CD14-positive monocyte (primary cell): ENCODE measurements at regions not wholly inside any gene's neighbourhood (a gene's known extent, or its start where the extent isn't known, plus 50 kb on each side); places are given as distances from the start of the nearest gene placed in this dataset.

Experiments
- DNase-seq, 3 donors: peaks; one replicate each; pipeline ENCODE4 v3.0.0-alpha.2; 2011 to 2022
- H2AFZ ChIP-seq: 2 replicates; pipeline ENCODE4 v1.6.0; 2012; ENCODE audit warnings: mild to moderate bottlenecking, low read depth, low read length, inconsistent platforms; ENCODE audit not compliant: insufficient read depth, poor library complexity, severe bottlenecking
- H3K27ac ChIP-seq, 2 donors: 1 replicate in 1 of 2; 2 replicates in 1 of 2; pipeline ENCODE4 v1.5.1; 2012 to 2013; ENCODE audit warnings: low read length in 2 of 2, control low read depth in 1 of 2, inconsistent platforms in 1 of 2, low read depth in 1 of 2, mild to moderate bottlenecking in 1 of 2
- H3K27me3 ChIP-seq, 2 donors: one replicate each; pipeline versions ENCODE4 v1.6.0 to v1.6.1; 2011 to 2013; ENCODE audit warnings: low read length in 2 of 2; ENCODE audit not compliant: control insufficient read depth in 2 of 2, insufficient read depth in 2 of 2
- H3K36me3 ChIP-seq, 2 donors: replicated peaks in 1 of 2; 1 replicate in 1 of 2; 2 replicates in 1 of 2; pipeline versions ENCODE4 v1.5.1 to v1.6.1; 2012 to 2013; ENCODE audit warnings: low read length in 2 of 2, control low read depth in 1 of 2, inconsistent platforms in 1 of 2, mild to moderate bottlenecking in 1 of 2; ENCODE audit not compliant: insufficient read depth in 2 of 2, control insufficient read depth in 1 of 2
- H3K4me1 ChIP-seq, 2 donors: 1 replicate in 1 of 2; 2 replicates in 1 of 2; pipeline versions ENCODE4 v1.5.1 to v1.6.1; 2012 to 2013; ENCODE audit warnings: low read length in 2 of 2, control low read depth in 1 of 2, inconsistent platforms in 1 of 2, mild to moderate bottlenecking in 1 of 2, moderate library complexity in 1 of 2; ENCODE audit not compliant: insufficient read depth in 2 of 2, control insufficient read depth in 1 of 2
- H3K4me2 ChIP-seq: replicated peaks from 2 replicates; pipeline ENCODE3; 2012; ENCODE audit warnings: low read length, moderate library complexity, mild to moderate bottlenecking; ENCODE audit not compliant: poor library complexity, severe bottlenecking; ENCODE audit errors: extremely low read depth
- H3K4me3 ChIP-seq, 3 experiments: fragments of 200-600 bp in 1 of 3; sonication (generic) in 1 of 3; replicated peaks in 1 of 3; 1 replicate in 2 of 3; 2 replicates in 1 of 3; pipeline ENCODE4 v1.5.1; 2011 to 2013; ENCODE audit warnings: low read length in 3 of 3, mild to moderate bottlenecking in 3 of 3, control low read depth in 2 of 3, low read depth in 2 of 3, inconsistent platforms in 1 of 3, moderate library complexity in 1 of 3
- H3K79me2 ChIP-seq: 2 replicates; pipeline ENCODE4 v1.6.0; 2012; ENCODE audit warnings: mild to moderate bottlenecking, control low read depth, inconsistent platforms, low read length, moderate library complexity; ENCODE audit not compliant: insufficient read depth
- H3K9ac ChIP-seq: 2 replicates; pipeline ENCODE4 v1.6.0; 2017; ENCODE audit warnings: low read length, mild to moderate bottlenecking; ENCODE audit not compliant: insufficient read depth, poor library complexity, severe bottlenecking
- H3K9me3 ChIP-seq, 2 donors: replicated peaks in 1 of 2; 1 replicate in 1 of 2; 2 replicates in 1 of 2; pipeline versions ENCODE4 v1.5.1 to v1.6.1; 2012 to 2013; ENCODE audit warnings: low read length in 2 of 2, control low read depth in 1 of 2; ENCODE audit not compliant: control insufficient read depth in 1 of 2, insufficient read depth in 1 of 2
- H4K20me1 ChIP-seq: 2 replicates; pipeline ENCODE4 v1.6.0; 2012; ENCODE audit warnings: mild to moderate bottlenecking, low read length, control low read depth, moderate library complexity; ENCODE audit not compliant: insufficient read depth
- H3K27ac Mint-ChIP-seq, 7 donors: one replicate each; pipeline ENCODE4 v1.8.0; 2020; ENCODE audit warnings: mild to moderate bottlenecking in 7 of 7, mixed read lengths in 7 of 7, moderate library complexity in 6 of 7, inconsistent platforms in 2 of 7
- H3K27me3 Mint-ChIP-seq, 3 donors: one replicate each; pipeline ENCODE4 v1.8.0; 2021 to 2022; ENCODE audit warnings: low read depth in 3 of 3, mild to moderate bottlenecking in 3 of 3, mixed read lengths in 3 of 3, moderate library complexity in 3 of 3, inconsistent platforms in 1 of 3
- H3K36me3 Mint-ChIP-seq, 2 donors: one replicate each; pipeline ENCODE4 v1.8.0; 2020; ENCODE audit warnings: mixed read lengths in 2 of 2, inconsistent platforms in 1 of 2, mild to moderate bottlenecking in 1 of 2
- H3K4me1 Mint-ChIP-seq: one replicate; pipeline ENCODE4 v1.8.0; 2020; ENCODE audit warnings: mild to moderate bottlenecking, mixed read lengths
- H3K4me3 Mint-ChIP-seq, 2 donors: one replicate each; pipeline ENCODE4 v1.8.0; 2020; ENCODE audit warnings: mild to moderate bottlenecking in 2 of 2, mixed read lengths in 2 of 2, moderate library complexity in 1 of 2
- H3K9me3 Mint-ChIP-seq, 7 donors: one replicate each; pipeline ENCODE4 v1.8.0; 2020 to 2022; ENCODE audit warnings: mixed read lengths in 7 of 7, mild to moderate bottlenecking in 6 of 7, moderate library complexity in 6 of 7, inconsistent platforms in 2 of 7
- CTCF ChIP-seq: fragments of 200-600 bp; IDR thresholded peaks from one replicate; pipeline ENCODE4 v1.8.0; 2022; ENCODE audit warnings: antibody characterized with exemption, mild to moderate bottlenecking
- WGBS: methylation state at CpG from one replicate; pipeline ENCODE4 v1.1.5; 2013; ENCODE audit warnings: missing lambda C conversion rate; ENCODE audit not compliant: insufficient coverage; 5-methylcytosine and 5-hydroxymethylcytosine counted together
- intact Hi-C, 2 donors: fragments of 100-400 bp; cut with micrococcal nuclease; formaldehyde crosslinking; loops; one replicate each; pipeline versions ENCODE4 v1.15.0 to v1.15.1; 2023

GRCh38 chrX:40478474-40479065 is 102.2 kb upstream of the ATP6AP2 start:
- H3K4me1 Mint-ChIP-seq: peaks cover 1% of the 10 kb centered on the region
- Histone ChIP-seq H3K79me2 (no peaks in the 10 kb centered on the region), H3K36me3 (no peaks in the 10 kb centered on the region), H3K9me3 (peaks cover 0 to 4% of the 10 kb centered on the region in 2 donors), H3K4me2 (no peak overlapping the region), H3K4me3 (no peak overlapping the region), H3K27ac (no peak overlapping the region), H3K4me1 (no peaks in the 10 kb centered on the region), H3K9ac (no peak overlapping the region), H3K27me3 (peaks cover 0 to 2% of the 10 kb centered on the region in 2 donors), H4K20me1 (no peaks in the 10 kb centered on the region), H2AFZ (no peak overlapping the region)
- H3K27ac Mint-ChIP-seq: no peak overlapping the region
- TF ChIP-seq CTCF: no peak
- intact Hi-C loops: no loop called here
- WGBS: no CpG with 5 or more reads among the region's 2 CpGs
- no peak overlapping the region for H3K4me3 Mint-ChIP-seq
- H3K36me3 Mint-ChIP-seq: no peaks in the 10 kb centered on the region
- peaks cover 0 to 11% (median 1%) of the 10 kb centered on the region in 3 donors for H3K27me3 Mint-ChIP-seq
- DNase-seq: no peak
- peaks cover 0 to 10% (median 2%) of the 10 kb centered on the region in 7 donors for H3K9me3 Mint-ChIP-seq

GRCh38 chrX:40476958-40477357 is 103.8 kb upstream of the ATP6AP2 start:
- peaks cover 0 to 4% of the 10 kb centered on the region in 2 donors for H3K9me3 ChIP-seq
- H3K9ac ChIP-seq: no peak overlapping the region
- H3K27me3 ChIP-seq: peaks cover 0 to 2% of the 10 kb centered on the region in 2 donors
- H3K27me3 Mint-ChIP-seq: peaks cover under 1 to 19% (median 11%) of the 10 kb centered on the region in 3 donors
- DNase-seq: no peak
- H3K27ac ChIP-seq: no peak overlapping the region
- no peaks in the 10 kb centered on the region for H4K20me1 ChIP-seq
- WGBS: no CpG with 5 or more reads among the region's 7 CpGs
- H3K36me3 ChIP-seq: no peaks in the 10 kb centered on the region
- H3K4me3 Mint-ChIP-seq: no peak overlapping the region
- no peak overlapping the region for H2AFZ ChIP-seq
- no peak overlapping the region for H3K4me2 ChIP-seq
- TF ChIP-seq CTCF: no peak
- intact Hi-C loops: no loop called here
- peaks cover 0 to 13% (median 2%) of the 10 kb centered on the region in 7 donors for H3K9me3 Mint-ChIP-seq
- H3K4me1 ChIP-seq: peaks cover 5 to 7% of the 10 kb centered on the region in 2 donors
- no peaks in the 10 kb centered on the region for H3K36me3 Mint-ChIP-seq
- H3K4me3 ChIP-seq: no peak overlapping the region
- H3K79me2 ChIP-seq: no peaks in the 10 kb centered on the region
- peaks cover 10% of the 10 kb centered on the region for H3K4me1 Mint-ChIP-seq
- H3K27ac Mint-ChIP-seq: no peak overlapping the region
